ENCODE measurements at regions not wholly inside any gene's neighbourhood (a gene's known extent, or its start where the extent isn't known, plus 50 kb on each side); places are given as distances from the start of the nearest gene placed in this dataset.
A peak's percentile ranks its signal among the peaks of the same experiment; 100 is the strongest.

- 9% methylated on average over 16 of the region's 16 CpGs for WGBS
- no peaks in the 10 kb centered on the region for H3K36me3 ChIP-seq
- H3K4me3 ChIP-seq = no peak overlapping the region
- no peak overlapping the region for H3K27ac ChIP-seq
- DNase-seq (ENCODE audit: low spot score) = peak; percentile 79
- no peaks in the 10 kb centered on the region for H3K4me1 ChIP-seq (replicated peaks)
- intact Hi-C loops (cut with DNase I) = loop anchor here (5.0 kb wide), 1 partner anchor 1578 kb away; the partner anchor contains the start of gene HLX
- no peaks in the 10 kb centered on the region for H3K9me3 ChIP-seq
- H3K27me3 ChIP-seq (replicated peaks; ENCODE audit: insufficient read depth) = no peaks in the 10 kb centered on the region
- TF ChIP-seq CTCF (IDR thresholded peaks at IDR 0.05) (peak; percentile 75 to 83 (median 78)), POLR2AphosphoS5 (IDR thresholded peaks at IDR 0.05) (no peak), POLR2A (IDR thresholded peaks at IDR 0.05) (no peak)
Observed at GRCh38 chr1:222455188-222455879, 92.6 kb downstream of the HHIPL2 start.

- intact Hi-C loops (cut with DNase I) = loop anchor here (5.0 kb wide), 2 partner anchors 977 to 1577 kb away; partner anchors contain the start of gene HLX
- 24% methylated on average over 13 of the region's 13 CpGs for WGBS
- Histone ChIP-seq H3K27me3 (replicated peaks; ENCODE audit: insufficient read depth) (no peaks in the 10 kb centered on the region), H3K4me1 (replicated peaks) (no peaks in the 10 kb centered on the region), H3K9me3 (no peaks in the 10 kb centered on the region), H3K4me3 (no peak overlapping the region), H3K36me3 (no peaks in the 10 kb centered on the region), H3K27ac (no peak overlapping the region)
- no peak for DNase-seq (ENCODE audit: low spot score)
- TF ChIP-seq POLR2AphosphoS5 (IDR thresholded peaks at IDR 0.05) (no peak), POLR2A (IDR thresholded peaks at IDR 0.05) (no peak), CTCF (IDR thresholded peaks at IDR 0.05) (no peak)
Observed at GRCh38 chr1:222454782-222455181, 93.1 kb downstream of the HHIPL2 start.

GRCh38 chr1:222454186-222454585, 93.7 kb downstream of the HHIPL2 start:
- no peak overlapping the region for H3K4me3 ChIP-seq
- no peaks in the 10 kb centered on the region for H3K27me3 ChIP-seq (replicated peaks; ENCODE audit: insufficient read depth)
- no peak for TF ChIP-seq POLR2AphosphoS5 (IDR thresholded peaks at IDR 0.05)
- no peak for TF ChIP-seq POLR2A (IDR thresholded peaks at IDR 0.05)
- no peak for TF ChIP-seq CTCF (IDR thresholded peaks at IDR 0.05)
- WGBS = 90% methylated on average over 5 of the region's 5 CpGs
- no peaks in the 10 kb centered on the region for H3K4me1 ChIP-seq (replicated peaks)
- intact Hi-C loops (cut with DNase I) = loop anchor here (5.0 kb wide), 1 partner anchor 977 kb away; no protein-coding TSS in a partner anchor
- no peak overlapping the region for H3K27ac ChIP-seq
- no peak for DNase-seq (ENCODE audit: low spot score)
- no peaks in the 10 kb centered on the region for H3K36me3 ChIP-seq
- no peaks in the 10 kb centered on the region for H3K9me3 ChIP-seq

GRCh38 chr1:222452031-222452430, 95.9 kb downstream of the HHIPL2 start:
- no peak for TF ChIP-seq POLR2AphosphoS5 (IDR thresholded peaks at IDR 0.05)
- no peak for TF ChIP-seq CTCF (IDR thresholded peaks at IDR 0.05)
- TF ChIP-seq POLR2A (IDR thresholded peaks at IDR 0.05) = no peak
- Histone ChIP-seq H3K4me1 (replicated peaks) (no peaks in the 10 kb centered on the region), H3K4me3 (no peak overlapping the region), H3K9me3 (no peaks in the 10 kb centered on the region), H3K36me3 (no peaks in the 10 kb centered on the region), H3K27me3 (replicated peaks; ENCODE audit: insufficient read depth) (no peaks in the 10 kb centered on the region), H3K27ac (no peak overlapping the region)
- no peak for DNase-seq (ENCODE audit: low spot score)
- intact Hi-C loops (cut with DNase I) = loop anchor here (5.0 kb wide), 1 partner anchor 975 kb away; no protein-coding TSS in a partner anchor
- WGBS = 45% methylated on average over 3 of the region's 3 CpGs

- no peaks in the 10 kb centered on the region for H3K27me3 ChIP-seq (replicated peaks; ENCODE audit: insufficient read depth)
- TF ChIP-seq POLR2A (IDR thresholded peaks at IDR 0.05) (no peak), POLR2AphosphoS5 (IDR thresholded peaks at IDR 0.05) (no peak)
- H3K27ac ChIP-seq = no peak overlapping the region
- intact Hi-C loops (cut with DNase I) = no loop called here
- no peaks in the 10 kb centered on the region for H3K9me3 ChIP-seq
- 60% methylated on average over 2 of the region's 2 CpGs for WGBS
- no peaks in the 10 kb centered on the region for H3K4me1 ChIP-seq (replicated peaks)
- H3K4me3 ChIP-seq = no peak overlapping the region
- no peaks in the 10 kb centered on the region for H3K36me3 ChIP-seq
- no peak for DNase-seq (ENCODE audit: low spot score)
Observed at GRCh38 chr1:222443566-222443965, 104.3 kb downstream of the HHIPL2 start.

Data from prostate gland (tissue), 2 donors.